ENCODE measurements at regions not wholly inside any gene's neighbourhood (a gene's known extent, or its start where the extent isn't known, plus 50 kb on each side); places are given as distances from the start of the nearest gene placed in this dataset.

GRCh38 chr5:60206234-60206633, 312.7 kb upstream of the PDE4D start:
- TF ChIP-seq POLR2A (IDR thresholded peaks at IDR 0.05; ENCODE audit: low read depth, low read length) (no peak), SPI1 (IDR thresholded peaks at IDR 0.05; ENCODE audit: low read depth, low read length) (no peak), POLR2AphosphoS5 (IDR thresholded peaks at IDR 0.05; ENCODE audit: low read depth, low read length) (no peak), TAF1 (IDR thresholded peaks at IDR 0.05; ENCODE audit: low read depth, low read length) (no peak), PAX5 (IDR thresholded peaks at IDR 0.05; ENCODE audit: insufficient read depth, low read length, severe bottlenecking) (no peak)

Data from GM12891 (cell line).